Mesothelial cell of epicardium (in vitro differentiated cells): ENCODE measurements at regions not wholly inside any gene's neighbourhood (a gene's known extent, or its start where the extent isn't known, plus 50 kb on each side); places are given as distances from the start of the nearest gene placed in this dataset.

Experiments used
- DNase-seq, 2 experiments: peaks; one replicate each; pipeline ENCODE4 v3.0.0; 2021; ENCODE audit warnings: low spot score in 2 of 2; ENCODE audit not compliant: unreplicated experiment in 2 of 2
- H3K27ac Mint-ChIP-seq: 2 replicates; pipeline ENCODE4 v1.8.0; 2021; ENCODE audit warnings: mixed read lengths
- H3K27me3 Mint-ChIP-seq: 2 replicates; pipeline ENCODE4 v1.8.0; 2021; ENCODE audit warnings: low read depth, mixed read lengths
- H3K36me3 Mint-ChIP-seq: 2 replicates; pipeline ENCODE4 v1.8.0; 2021; ENCODE audit warnings: mixed read lengths
- H3K4me1 Mint-ChIP-seq: 2 replicates; pipeline ENCODE4 v1.8.0; 2021; ENCODE audit warnings: mixed read lengths
- H3K4me3 Mint-ChIP-seq: 2 replicates; pipeline ENCODE4 v1.8.0; 2021; ENCODE audit warnings: mild to moderate bottlenecking, moderate library complexity, mixed read lengths
- H3K9me3 Mint-ChIP-seq: 2 replicates; pipeline ENCODE4 v1.8.0; 2021; ENCODE audit warnings: mixed read lengths
- TF ChIP-seq, protein P1 (sequence below): fragments of 200-600 bp; sonication (generic); IDR thresholded peaks from one replicate; pipeline ENCODE4 v1.5.0; 2021; ENCODE audit warnings: antibody characterized with exemption; ENCODE audit not compliant: unreplicated experiment

DNA sequence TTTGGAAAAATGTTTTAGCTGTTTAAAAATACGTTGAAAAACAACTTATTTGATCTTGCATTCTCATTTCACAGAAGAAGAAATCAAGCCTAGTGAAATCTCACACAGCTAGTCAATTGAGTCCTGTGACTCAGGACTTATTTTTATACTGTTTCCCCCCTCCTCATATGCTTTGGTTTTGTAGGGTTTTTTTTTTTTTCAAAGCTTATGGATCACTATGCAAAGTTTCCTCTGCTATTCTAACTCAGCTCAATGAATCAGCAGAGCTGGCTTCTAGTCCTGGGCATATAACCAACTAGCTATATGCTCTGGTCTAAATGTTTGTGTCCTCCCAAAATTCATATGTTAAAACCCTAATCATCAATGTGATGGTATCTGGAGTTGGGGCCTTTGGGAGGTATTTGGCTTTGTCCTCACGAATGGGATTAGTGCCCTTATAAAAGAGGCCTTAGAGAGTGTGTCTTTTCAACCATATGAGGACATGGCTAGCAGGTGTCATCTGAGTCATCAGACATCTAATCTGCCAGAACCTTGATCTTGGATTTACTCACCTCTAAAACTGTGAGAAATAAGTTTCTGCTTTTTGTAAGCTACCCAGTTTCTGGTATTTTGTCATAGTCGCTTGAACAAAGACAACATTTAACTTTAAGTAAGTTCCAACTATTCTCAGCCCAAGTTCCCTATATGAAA lies 317.2 kb upstream of the C1orf87 start:
- Mint-ChIP-seq H3K9me3 (no peaks in the 10 kb centered on the region), H3K36me3 (no peaks in the 10 kb centered on the region), H3K4me3 (no peak overlapping the region), H3K27ac (no peak overlapping the region), H3K27me3 (peaks cover 38% of the 10 kb centered on the region), H3K4me1 (peaks cover 4% of the 10 kb centered on the region)
- DNase-seq = no peak
- TF ChIP-seq, protein P1, sequence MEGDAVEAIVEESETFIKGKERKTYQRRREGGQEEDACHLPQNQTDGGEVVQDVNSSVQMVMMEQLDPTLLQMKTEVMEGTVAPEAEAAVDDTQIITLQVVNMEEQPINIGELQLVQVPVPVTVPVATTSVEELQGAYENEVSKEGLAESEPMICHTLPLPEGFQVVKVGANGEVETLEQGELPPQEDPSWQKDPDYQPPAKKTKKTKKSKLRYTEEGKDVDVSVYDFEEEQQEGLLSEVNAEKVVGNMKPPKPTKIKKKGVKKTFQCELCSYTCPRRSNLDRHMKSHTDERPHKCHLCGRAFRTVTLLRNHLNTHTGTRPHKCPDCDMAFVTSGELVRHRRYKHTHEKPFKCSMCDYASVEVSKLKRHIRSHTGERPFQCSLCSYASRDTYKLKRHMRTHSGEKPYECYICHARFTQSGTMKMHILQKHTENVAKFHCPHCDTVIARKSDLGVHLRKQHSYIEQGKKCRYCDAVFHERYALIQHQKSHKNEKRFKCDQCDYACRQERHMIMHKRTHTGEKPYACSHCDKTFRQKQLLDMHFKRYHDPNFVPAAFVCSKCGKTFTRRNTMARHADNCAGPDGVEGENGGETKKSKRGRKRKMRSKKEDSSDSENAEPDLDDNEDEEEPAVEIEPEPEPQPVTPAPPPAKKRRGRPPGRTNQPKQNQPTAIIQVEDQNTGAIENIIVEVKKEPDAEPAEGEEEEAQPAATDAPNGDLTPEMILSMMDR = no peak

DNA sequence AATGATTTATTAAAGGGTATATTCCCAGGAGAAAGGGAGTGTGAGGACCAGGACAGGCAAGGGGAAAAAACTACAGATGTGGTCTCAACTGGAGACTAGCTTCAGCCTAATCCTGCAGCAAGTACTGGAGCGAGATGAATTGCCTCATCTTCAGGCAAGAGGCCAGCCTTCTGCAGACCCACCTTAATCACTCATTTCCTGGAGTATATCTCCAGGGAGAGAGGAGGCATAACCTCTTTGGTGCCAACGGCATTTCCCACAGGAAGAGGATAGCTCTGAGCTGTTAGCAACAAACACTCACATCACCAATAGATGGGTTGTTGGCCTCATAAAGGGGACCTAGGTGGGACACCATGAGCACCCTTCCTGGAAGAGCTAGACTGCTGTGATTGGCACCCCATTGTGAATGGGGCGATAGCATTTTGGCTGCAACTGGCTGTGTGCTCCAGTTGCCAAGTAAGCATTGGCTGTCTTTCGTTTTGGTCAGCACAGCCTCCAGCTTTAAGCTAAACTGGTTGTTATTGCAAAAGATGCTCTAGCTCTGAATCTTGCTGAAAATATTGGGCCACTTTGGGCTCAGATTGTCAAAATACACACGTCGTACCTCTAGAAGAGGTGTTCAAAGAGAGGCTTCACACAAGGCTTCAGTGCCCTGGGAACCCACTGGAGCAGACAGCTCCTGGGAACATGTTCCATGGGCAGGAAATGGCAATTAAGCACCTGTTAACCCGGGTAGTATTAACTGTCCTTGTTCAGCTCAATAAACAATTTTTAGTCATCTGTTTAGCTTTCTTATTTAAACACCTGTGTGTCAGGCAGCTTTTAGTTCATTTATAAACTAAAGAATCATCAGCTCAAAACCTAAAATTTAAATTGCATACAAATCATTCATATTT lies 314.8 kb upstream of the C1orf87 start:
- H3K36me3 Mint-ChIP-seq = no peaks in the 10 kb centered on the region
- H3K27me3 Mint-ChIP-seq = peaks cover 25% of the 10 kb centered on the region
- TF ChIP-seq, protein P1 = no peak
- DNase-seq = no peak
- H3K9me3 Mint-ChIP-seq = no peaks in the 10 kb centered on the region
- H3K4me1 Mint-ChIP-seq = peaks cover 4% of the 10 kb centered on the region
- H3K27ac Mint-ChIP-seq = no peak overlapping the region
- H3K4me3 Mint-ChIP-seq = no peak overlapping the region

DNA sequence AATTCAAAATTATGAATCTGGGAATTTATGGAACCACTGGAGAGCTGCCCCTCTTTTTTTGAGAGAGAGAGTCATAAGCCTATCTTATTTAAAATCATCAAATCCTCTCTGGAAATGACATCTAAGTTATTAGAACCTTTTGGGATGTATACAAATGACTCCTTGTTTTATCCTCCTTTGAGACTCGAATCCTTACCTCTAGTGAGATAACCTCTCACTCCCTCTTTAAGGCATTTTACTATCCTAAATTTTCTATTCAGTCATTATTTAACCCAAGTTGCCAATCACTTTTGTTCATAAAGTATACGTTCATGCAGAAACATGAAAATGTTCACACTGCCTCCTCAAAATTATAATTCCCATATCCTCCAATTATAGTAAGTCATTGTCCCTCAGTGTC lies 313.6 kb upstream of the C1orf87 start:
- no peak overlapping the region for H3K4me3 Mint-ChIP-seq
- no peaks in the 10 kb centered on the region for H3K36me3 Mint-ChIP-seq
- H3K27ac Mint-ChIP-seq = no peak overlapping the region
- TF ChIP-seq, protein P1 = no peak
- H3K9me3 Mint-ChIP-seq = no peaks in the 10 kb centered on the region
- DNase-seq = no peak
- H3K4me1 Mint-ChIP-seq = peaks cover 4% of the 10 kb centered on the region
- H3K27me3 Mint-ChIP-seq = peaks cover 23% of the 10 kb centered on the region

DNA sequence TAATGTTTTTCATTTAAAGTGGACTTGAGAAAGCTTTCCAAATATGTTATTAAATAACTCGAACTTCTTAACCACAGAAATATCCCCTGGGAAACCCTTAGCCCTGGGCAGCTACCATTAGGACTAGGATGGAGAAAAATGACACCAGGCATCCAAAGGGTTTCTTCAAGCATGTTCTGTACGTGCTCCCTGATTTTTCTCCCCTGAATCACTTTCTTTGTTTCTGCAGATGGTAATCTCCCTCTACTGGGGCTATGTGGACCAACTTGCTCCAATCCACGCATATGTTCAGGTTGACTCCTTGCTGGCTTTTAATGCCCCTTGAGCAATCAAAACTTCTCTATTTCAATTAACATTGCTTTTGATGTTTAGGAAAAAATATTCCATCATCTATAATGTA lies 312.7 kb upstream of the C1orf87 start:
- Mint-ChIP-seq H3K27ac (no peak overlapping the region), H3K27me3 (peaks cover 20% of the 10 kb centered on the region), H3K36me3 (no peaks in the 10 kb centered on the region), H3K9me3 (no peaks in the 10 kb centered on the region), H3K4me1 (peaks cover 4% of the 10 kb centered on the region), H3K4me3 (no peak overlapping the region)
- TF ChIP-seq, protein P1 = no peak
- no peak for DNase-seq

DNA sequence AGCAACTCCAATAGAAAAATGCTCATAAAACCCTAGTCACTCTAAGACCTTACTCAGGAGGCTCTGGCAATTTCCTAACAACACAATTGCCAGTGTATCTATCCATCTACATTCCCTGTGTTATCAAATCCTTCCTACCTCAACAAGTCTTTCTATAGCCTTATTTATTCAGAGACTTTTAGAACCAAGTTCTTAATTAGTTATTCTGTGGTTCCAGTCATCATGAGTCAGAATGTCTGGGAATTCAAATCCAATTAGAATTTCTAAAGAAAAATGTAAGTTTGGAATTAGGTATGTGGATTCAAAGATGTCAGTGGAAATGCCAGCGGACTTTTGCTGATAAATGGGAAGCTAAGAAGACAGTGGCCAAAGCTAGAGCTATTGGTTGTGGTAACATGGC lies 302.6 kb upstream of the C1orf87 start:
- no peak for DNase-seq
- H3K4me3 Mint-ChIP-seq = no peak overlapping the region
- H3K27ac Mint-ChIP-seq = no peak overlapping the region
- H3K9me3 Mint-ChIP-seq = peaks cover 16% of the 10 kb centered on the region
- TF ChIP-seq, protein P1 = no peak
- peaks cover 4% of the 10 kb centered on the region for H3K36me3 Mint-ChIP-seq
- peaks cover 12% of the 10 kb centered on the region for H3K27me3 Mint-ChIP-seq
- H3K4me1 Mint-ChIP-seq = no peaks in the 10 kb centered on the region
